ENCODE measurements at regions not wholly inside any gene's neighbourhood (a gene's known extent, or its start where the extent isn't known, plus 50 kb on each side); places are given as distances from the start of the nearest gene placed in this dataset.

GRCh38 chr9:79382044-79382443 lies 189.7 kb upstream of the TLE4 start:
- H3K9me3 Mint-ChIP-seq: peaks cover 2 to 3% of the 10 kb centered on the region in 2 donors
- H3K36me3 Mint-ChIP-seq: no peaks in the 10 kb centered on the region
- H3K27me3 Mint-ChIP-seq (ENCODE audit: low read depth in 2 of 2): peaks cover 2 to 24% of the 10 kb centered on the region in 2 donors
- no peaks in the 10 kb centered on the region for H3K4me1 Mint-ChIP-seq
- Histone ChIP-seq H3K27ac (ENCODE audit: low read length) (no peak overlapping the region), H3K27me3 (ENCODE audit: control insufficient read depth, insufficient read depth, low read length) (no peaks in the 10 kb centered on the region), H3K36me3 (ENCODE audit: control insufficient read depth, insufficient read depth, low read length) (no peaks in the 10 kb centered on the region), H3K9me3 (ENCODE audit: control insufficient read depth, insufficient read depth, low read length) (no peaks in the 10 kb centered on the region), H3K4me3 (ENCODE audit: low read length) (no peak overlapping the region), H3K4me1 (ENCODE audit: control insufficient read depth, insufficient read depth, low read length) (no peaks in the 10 kb centered on the region)
- ATAC-seq (no peak), DNase-seq (no peak)
- intact Hi-C loops (cut with micrococcal nuclease): no loop called here
- TF ChIP-seq, protein P1, sequence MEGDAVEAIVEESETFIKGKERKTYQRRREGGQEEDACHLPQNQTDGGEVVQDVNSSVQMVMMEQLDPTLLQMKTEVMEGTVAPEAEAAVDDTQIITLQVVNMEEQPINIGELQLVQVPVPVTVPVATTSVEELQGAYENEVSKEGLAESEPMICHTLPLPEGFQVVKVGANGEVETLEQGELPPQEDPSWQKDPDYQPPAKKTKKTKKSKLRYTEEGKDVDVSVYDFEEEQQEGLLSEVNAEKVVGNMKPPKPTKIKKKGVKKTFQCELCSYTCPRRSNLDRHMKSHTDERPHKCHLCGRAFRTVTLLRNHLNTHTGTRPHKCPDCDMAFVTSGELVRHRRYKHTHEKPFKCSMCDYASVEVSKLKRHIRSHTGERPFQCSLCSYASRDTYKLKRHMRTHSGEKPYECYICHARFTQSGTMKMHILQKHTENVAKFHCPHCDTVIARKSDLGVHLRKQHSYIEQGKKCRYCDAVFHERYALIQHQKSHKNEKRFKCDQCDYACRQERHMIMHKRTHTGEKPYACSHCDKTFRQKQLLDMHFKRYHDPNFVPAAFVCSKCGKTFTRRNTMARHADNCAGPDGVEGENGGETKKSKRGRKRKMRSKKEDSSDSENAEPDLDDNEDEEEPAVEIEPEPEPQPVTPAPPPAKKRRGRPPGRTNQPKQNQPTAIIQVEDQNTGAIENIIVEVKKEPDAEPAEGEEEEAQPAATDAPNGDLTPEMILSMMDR (IDR thresholded peaks at IDR 0.05): no peak
- H3K27ac Mint-ChIP-seq: no peak overlapping the region
- no peak overlapping the region for H3K4me3 Mint-ChIP-seq

- Histone ChIP-seq H3K9me3 (ENCODE audit: control insufficient read depth, insufficient read depth, low read length) (no peaks in the 10 kb centered on the region), H3K27ac (ENCODE audit: low read length) (no peak overlapping the region), H3K27me3 (ENCODE audit: control insufficient read depth, insufficient read depth, low read length) (no peaks in the 10 kb centered on the region), H3K36me3 (ENCODE audit: control insufficient read depth, insufficient read depth, low read length) (no peaks in the 10 kb centered on the region), H3K4me3 (ENCODE audit: low read length) (no peak overlapping the region), H3K4me1 (ENCODE audit: control insufficient read depth, insufficient read depth, low read length) (no peaks in the 10 kb centered on the region)
- 52% methylated on average over 2 of the region's 2 CpGs for WGBS (ENCODE audit: insufficient coverage)
- ATAC-seq (no peak), DNase-seq (no peak)
- TF ChIP-seq, protein P1 (IDR thresholded peaks at IDR 0.05): no peak
- Mint-ChIP-seq H3K27me3 (ENCODE audit: low read depth in 2 of 2) (peaks cover 2 to 24% of the 10 kb centered on the region in 2 donors), H3K4me3 (no peak overlapping the region), H3K36me3 (no peaks in the 10 kb centered on the region), H3K27ac (no peak overlapping the region), H3K9me3 (peaks cover 2 to 3% of the 10 kb centered on the region in 2 donors), H3K4me1 (no peaks in the 10 kb centered on the region)
- intact Hi-C loops (cut with micrococcal nuclease): no loop called here
Measured at GRCh38 chr9:79382458-79382857, 189.3 kb upstream of the TLE4 start.

- H3K4me3 ChIP-seq (ENCODE audit: low read length): no peak overlapping the region
- Mint-ChIP-seq H3K9me3 (peaks cover 2 to 3% of the 10 kb centered on the region in 2 donors), H3K4me1 (no peaks in the 10 kb centered on the region), H3K27me3 (ENCODE audit: low read depth in 2 of 2) (peaks cover 2 to 24% of the 10 kb centered on the region in 2 donors), H3K27ac (no peak overlapping the region), H3K4me3 (no peak overlapping the region), H3K36me3 (no peaks in the 10 kb centered on the region)
- no peak overlapping the region for H3K27ac ChIP-seq (ENCODE audit: low read length)
- H3K9me3 ChIP-seq (ENCODE audit: control insufficient read depth, insufficient read depth, low read length): no peaks in the 10 kb centered on the region
- intact Hi-C loops (cut with micrococcal nuclease): no loop called here
- TF ChIP-seq, protein P1 (IDR thresholded peaks at IDR 0.05): no peak
- H3K4me1 ChIP-seq (ENCODE audit: control insufficient read depth, insufficient read depth, low read length): no peaks in the 10 kb centered on the region
- no peaks in the 10 kb centered on the region for H3K36me3 ChIP-seq (ENCODE audit: control insufficient read depth, insufficient read depth, low read length)
- no peaks in the 10 kb centered on the region for H3K27me3 ChIP-seq (ENCODE audit: control insufficient read depth, insufficient read depth, low read length)
- ATAC-seq (no peak), DNase-seq (no peak)
Measured at GRCh38 chr9:79383096-79383495, 188.7 kb upstream of the TLE4 start.

DNA sequence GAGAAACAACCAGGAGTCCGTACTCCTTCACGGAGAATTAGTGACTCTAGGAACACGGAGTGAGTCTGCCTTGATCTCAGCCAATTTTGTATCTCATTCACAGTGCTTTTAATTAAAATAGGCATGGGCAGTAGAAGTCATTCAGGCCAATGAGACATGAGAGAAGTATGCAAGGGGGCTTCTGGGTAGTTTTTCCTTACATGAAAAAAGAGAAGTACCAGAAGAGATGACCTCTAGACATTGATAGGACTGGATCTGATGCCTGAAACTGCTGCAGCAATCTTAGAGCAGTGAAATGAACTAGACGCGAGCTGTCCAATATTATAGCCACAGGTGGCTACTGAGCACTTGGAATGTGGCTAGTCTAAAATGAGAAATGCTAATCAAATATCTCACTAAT lies 187.7 kb upstream of the TLE4 start:
- Mint-ChIP-seq H3K4me3 (no peak overlapping the region), H3K4me1 (no peaks in the 10 kb centered on the region), H3K9me3 (peaks cover 2 to 3% of the 10 kb centered on the region in 2 donors), H3K36me3 (no peaks in the 10 kb centered on the region), H3K27me3 (ENCODE audit: low read depth in 2 of 2) (peaks cover 2 to 24% of the 10 kb centered on the region in 2 donors), H3K27ac (no peak overlapping the region)
- 88% methylated on average over 5 of the region's 5 CpGs for WGBS (ENCODE audit: insufficient coverage)
- Histone ChIP-seq H3K9me3 (ENCODE audit: control insufficient read depth, insufficient read depth, low read length) (no peaks in the 10 kb centered on the region), H3K27me3 (ENCODE audit: control insufficient read depth, insufficient read depth, low read length) (no peaks in the 10 kb centered on the region), H3K27ac (ENCODE audit: low read length) (no peak overlapping the region), H3K4me1 (ENCODE audit: control insufficient read depth, insufficient read depth, low read length) (no peaks in the 10 kb centered on the region), H3K4me3 (ENCODE audit: low read length) (no peak overlapping the region), H3K36me3 (ENCODE audit: control insufficient read depth, insufficient read depth, low read length) (no peaks in the 10 kb centered on the region)
- TF ChIP-seq, protein P1 (IDR thresholded peaks at IDR 0.05): no peak
- intact Hi-C loops (cut with micrococcal nuclease): no loop called here
- DNase-seq: no peak
- ATAC-seq: no peak
